KMS-11 (cell line): ENCODE measurements at regions not wholly inside any gene's neighbourhood (a gene's known extent, or its start where the extent isn't known, plus 50 kb on each side); places are given as distances from the start of the nearest gene placed in this dataset.
A peak's percentile ranks its signal among the peaks of the same experiment; 100 is the strongest.
"Not testable (repeated sequence)": the region's sequence is repeated elsewhere in the genome, so short reads cannot be mapped to it uniquely, and the experiment has no call there.

Source experiments
- H2AFZ ChIP-seq: fragments of 200-600 bp; sonication (generic); 2 replicates; pipeline ENCODE4 v1.6.1; 2016; ENCODE audit warnings: antibody characterized with exemption, mixed run types, low read depth
- H3K27ac ChIP-seq: fragments of 200-600 bp; sonication (generic); 2 replicates; pipeline ENCODE4 v1.6.1; 2016; ENCODE audit warnings: mild to moderate bottlenecking, mixed run types
- H3K27me3 ChIP-seq: fragments of 200-600 bp; sonication (generic); 2 replicates; pipeline ENCODE4 v1.6.1; 2017; ENCODE audit warnings: mild to moderate bottlenecking, low read depth, mixed run types, moderate library complexity; ENCODE audit not compliant: insufficient read depth
- H3K36me3 ChIP-seq: fragments of 200-600 bp; sonication (generic); 2 replicates; pipeline ENCODE4 v1.6.1; 2017; ENCODE audit warnings: mild to moderate bottlenecking, mixed run types; ENCODE audit not compliant: insufficient read depth
- H3K4me1 ChIP-seq: fragments of 200-600 bp; sonication (generic); 2 replicates; pipeline ENCODE4 v1.6.1; 2016; ENCODE audit warnings: mild to moderate bottlenecking, low read depth, mixed run types; ENCODE audit not compliant: poor library complexity, severe bottlenecking
- H3K4me2 ChIP-seq: fragments of 200-600 bp; sonication (generic); 2 replicates; pipeline ENCODE4 v1.7.0; 2016; ENCODE audit warnings: mild to moderate bottlenecking, mixed run types
- H3K4me3 ChIP-seq: fragments of 200-600 bp; sonication (generic); IDR thresholded peaks from 2 replicates; pipeline ENCODE4 v1.6.1; 2017; ENCODE audit warnings: low read depth, low read length, mixed read lengths; ENCODE audit not compliant: insufficient read depth
- H3K79me2 ChIP-seq: fragments of 200-600 bp; sonication (generic); 2 replicates; pipeline ENCODE4 v1.6.1; 2016; ENCODE audit warnings: low read depth, mixed run types; ENCODE audit not compliant: insufficient read depth
- H3K9ac ChIP-seq: fragments of 200-600 bp; sonication (generic); 2 replicates; pipeline ENCODE4 v1.6.1; 2016; ENCODE audit warnings: mild to moderate bottlenecking, mixed run types
- H4K20me1 ChIP-seq: fragments of 200-600 bp; sonication (generic); 2 replicates; pipeline ENCODE4 v1.6.1; 2016; ENCODE audit warnings: mild to moderate bottlenecking, mixed run types; ENCODE audit not compliant: insufficient read depth
- CTCF ChIP-seq: fragments of 200-600 bp; sonication (generic); conservative IDR thresholded peaks from 2 replicates; pipeline ENCODE4 v1.6.1; 2017; ENCODE audit warnings: low read depth, mild to moderate bottlenecking, antibody characterized with exemption, low read length, moderate library complexity, mixed read lengths

GRCh38 chr4:101417046-101417445, 69.7 kb upstream of the PPP3CA start:
- H3K27me3 ChIP-seq, result no peaks in the 10 kb centered on the region
- peak overlapping the region; percentile 90 for H3K4me2 ChIP-seq
- H3K4me3 ChIP-seq, result no peak overlapping the region
- no peak for TF ChIP-seq CTCF
- H4K20me1 ChIP-seq, result no peaks in the 10 kb centered on the region
- H3K9ac ChIP-seq, result no peak overlapping the region
- H3K27ac ChIP-seq, result no peak overlapping the region
- peaks cover 58% of the 10 kb centered on the region for H3K4me1 ChIP-seq
- H2AFZ ChIP-seq, result peak overlapping the region; percentile 40; the same call in 1 of the 2 replicates
- no peaks in the 10 kb centered on the region for H3K36me3 ChIP-seq
- H3K79me2 ChIP-seq, result no peaks in the 10 kb centered on the region

GRCh38 chr4:101415962-101416361, 68.6 kb upstream of the PPP3CA start:
- Histone ChIP-seq H2AFZ (no peak overlapping the region), H4K20me1 (no peaks in the 10 kb centered on the region), H3K36me3 (no peaks in the 10 kb centered on the region), H3K27ac (no peak overlapping the region), H3K4me3 (no peak overlapping the region), H3K27me3 (no peaks in the 10 kb centered on the region), H3K4me1 (peaks cover 47% of the 10 kb centered on the region), H3K9ac (no peak overlapping the region), H3K4me2 (no peak overlapping the region), H3K79me2 (no peaks in the 10 kb centered on the region)
- no peak for TF ChIP-seq CTCF

GRCh38 chr4:101414496-101414895, 67.2 kb upstream of the PPP3CA start:
- Histone ChIP-seq H2AFZ (no peak overlapping the region), H3K79me2 (no peaks in the 10 kb centered on the region), H3K4me1 (peaks cover 33% of the 10 kb centered on the region), H3K4me3 (no peak overlapping the region), H3K27ac (no peak overlapping the region), H3K27me3 (no peaks in the 10 kb centered on the region), H3K9ac (no peak overlapping the region), H4K20me1 (no peaks in the 10 kb centered on the region), H3K4me2 (no peak overlapping the region), H3K36me3 (no peaks in the 10 kb centered on the region)
- TF ChIP-seq CTCF, result no peak

GRCh38 chr4:101411926-101412325, 64.6 kb upstream of the PPP3CA start:
- Histone ChIP-seq H3K4me3 (no peak overlapping the region), H3K4me2 (no peak overlapping the region), H3K27ac (no peak overlapping the region), H3K27me3 (no peaks in the 10 kb centered on the region), H4K20me1 (no peaks in the 10 kb centered on the region), H2AFZ (no peak overlapping the region), H3K4me1 (peaks cover 7% of the 10 kb centered on the region), H3K36me3 (no peaks in the 10 kb centered on the region), H3K9ac (no peak overlapping the region), H3K79me2 (no peaks in the 10 kb centered on the region)
- no peak for TF ChIP-seq CTCF

- H2AFZ ChIP-seq, H3K79me2 ChIP-seq, H3K9ac ChIP-seq, H3K27me3 ChIP-seq, H3K27ac ChIP-seq, H4K20me1 ChIP-seq, H3K4me3 ChIP-seq, H3K4me2 ChIP-seq, H3K36me3 ChIP-seq, H3K4me1 ChIP-seq: not testable (repeated sequence)
These were observed 64.1 kb upstream of the PPP3CA start for GRCh38 chr4:101411281-101411910.
